ENCODE measurements at regions not wholly inside any gene's neighbourhood (a gene's known extent, or its start where the extent isn't known, plus 50 kb on each side); places are given as distances from the start of the nearest gene placed in this dataset.

GRCh38 chr4:144451766-144452450, 194.0 kb upstream of the HHIP start:
- DNase-seq (ENCODE audit: low spot score in 2 of 2): no peak
- FAIRE-seq: no peak

- FAIRE-seq: no peak
- DNase-seq (ENCODE audit: low spot score in 2 of 2): no peak
Observed at GRCh38 chr4:144456196-144456595, 189.8 kb upstream of the HHIP start.

GRCh38 chr4:144461906-144462305, 184.1 kb upstream of the HHIP start:
- FAIRE-seq: no peak

GRCh38 chr4:144463236-144463635, 182.7 kb upstream of the HHIP start:
- FAIRE-seq (no peak), DNase-seq (ENCODE audit: low spot score in 2 of 2) (no peak)

More at GRCh38 chr4:144461906-144462305, 184.1 kb upstream of the HHIP start:
- DNase-seq (ENCODE audit: low spot score in 2 of 2): no peak

GRCh38 chr4:144463896-144464295, 182.1 kb upstream of the HHIP start:
- no peak for FAIRE-seq
- DNase-seq (ENCODE audit: low spot score in 2 of 2): no peak

- no peak for DNase-seq (ENCODE audit: low spot score in 2 of 2)
- no peak for FAIRE-seq
Observed at GRCh38 chr4:144465546-144465945, 180.4 kb upstream of the HHIP start.

- FAIRE-seq (no peak), DNase-seq (ENCODE audit: low spot score in 2 of 2) (no peak)
Observed at GRCh38 chr4:144480068-144480467, 165.9 kb upstream of the HHIP start.

- FAIRE-seq (no peak), DNase-seq (ENCODE audit: low spot score in 2 of 2) (no peak)
Observed at GRCh38 chr4:144489831-144490230, 156.1 kb upstream of the HHIP start.

GRCh38 chr4:144494280-144494679, 151.7 kb upstream of the HHIP start:
- FAIRE-seq (no peak), DNase-seq (ENCODE audit: low spot score in 2 of 2) (no peak)

- FAIRE-seq (no peak), DNase-seq (ENCODE audit: low spot score in 2 of 2) (no peak)
Observed at GRCh38 chr4:144495944-144496343, 150.0 kb upstream of the HHIP start.

GRCh38 chr4:144499777-144500176, 146.2 kb upstream of the HHIP start:
- FAIRE-seq (no peak), DNase-seq (ENCODE audit: low spot score in 2 of 2) (no peak)

GRCh38 chr4:144501231-144501780, 144.7 kb upstream of the HHIP start:
- FAIRE-seq: no peak
- DNase-seq (ENCODE audit: low spot score in 2 of 2): no peak

GRCh38 chr4:144504883-144505282, 141.1 kb upstream of the HHIP start:
- DNase-seq (ENCODE audit: low spot score in 2 of 2) (no peak), FAIRE-seq (no peak)

GRCh38 chr4:144507311-144508101, 138.4 kb upstream of the HHIP start:
- FAIRE-seq (no peak), DNase-seq (ENCODE audit: low spot score in 2 of 2) (no peak)

- DNase-seq (ENCODE audit: low spot score in 2 of 2) (no peak), FAIRE-seq (no peak)
Observed at GRCh38 chr4:144509088-144510015, 136.6 kb upstream of the HHIP start.

- no peak for FAIRE-seq
Observed at GRCh38 chr4:144514736-144515135, 131.2 kb upstream of the HHIP start.

GRCh38 chr4:144518181-144518895, 127.6 kb upstream of the HHIP start:
- no peak for FAIRE-seq

More at GRCh38 chr4:144514736-144515135, 131.2 kb upstream of the HHIP start:
- no peak for DNase-seq (ENCODE audit: low spot score in 2 of 2)

GRCh38 chr4:144531841-144532240, 114.1 kb upstream of the HHIP start:
- no peak for DNase-seq (ENCODE audit: low spot score in 2 of 2)
- FAIRE-seq: no peak

More at GRCh38 chr4:144518181-144518895, 127.6 kb upstream of the HHIP start:
- no peak for DNase-seq (ENCODE audit: low spot score in 2 of 2)

GRCh38 chr4:144547678-144548298, 98.2 kb upstream of the HHIP start:
- DNase-seq (ENCODE audit: low spot score in 2 of 2) (no peak), FAIRE-seq (no peak)
